ENCODE measurements at regions not wholly inside any gene's neighbourhood (a gene's known extent, or its start where the extent isn't known, plus 50 kb on each side); places are given as distances from the start of the nearest gene placed in this dataset.

DNA sequence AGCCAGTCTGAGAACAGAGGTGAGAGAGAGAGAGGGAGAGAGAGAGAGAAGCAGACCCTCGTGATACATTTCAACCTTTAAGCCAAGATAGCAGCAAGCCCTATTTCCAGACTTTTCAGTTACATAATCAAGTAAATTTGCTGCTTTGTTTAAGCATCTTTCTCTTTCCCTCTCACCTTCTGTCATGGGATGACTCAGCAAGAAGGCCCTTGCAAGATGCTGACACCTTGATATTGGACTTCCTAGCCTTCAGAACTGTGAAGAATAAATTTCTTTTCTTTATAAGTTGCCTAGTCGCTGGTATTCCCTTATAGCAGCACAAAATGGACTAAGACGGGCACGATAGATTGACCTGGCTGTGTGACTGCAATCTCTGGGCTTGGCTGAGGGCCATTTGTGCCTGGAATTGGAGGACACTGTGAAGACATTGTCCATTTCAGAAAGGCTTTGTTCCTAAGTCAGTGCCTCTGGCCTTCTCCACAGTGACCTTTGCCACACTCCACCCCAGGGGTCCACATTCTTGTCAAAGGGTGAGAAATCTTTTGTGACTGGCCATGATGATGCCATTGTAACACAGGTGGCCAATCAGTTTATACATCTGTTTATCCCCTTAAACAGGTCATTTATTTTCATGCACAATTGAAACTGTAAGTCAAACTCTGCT is 51.3 kb upstream of the ITSN2 start:
- H3K9me3 Mint-ChIP-seq: no peaks in the 10 kb centered on the region
- H3K4me3 Mint-ChIP-seq: no peak overlapping the region
- H3K4me1 Mint-ChIP-seq (ENCODE audit: low read depth): no peaks in the 10 kb centered on the region
- peaks cover 17% of the 10 kb centered on the region for H3K27me3 Mint-ChIP-seq (ENCODE audit: low read depth)
- no peaks in the 10 kb centered on the region for H3K36me3 Mint-ChIP-seq (ENCODE audit: insufficient read depth)
- ATAC-seq: no peak
- no peak for DNase-seq

GRCh38 chr2:24410976-24411375 is 50.6 kb upstream of the ITSN2 start:
- Mint-ChIP-seq H3K4me3 (no peak overlapping the region), H3K27me3 (ENCODE audit: low read depth) (peaks cover 17% of the 10 kb centered on the region), H3K9me3 (no peaks in the 10 kb centered on the region), H3K36me3 (ENCODE audit: insufficient read depth) (no peaks in the 10 kb centered on the region), H3K4me1 (ENCODE audit: low read depth) (no peaks in the 10 kb centered on the region)
- DNase-seq (no peak), ATAC-seq (no peak)

DNA sequence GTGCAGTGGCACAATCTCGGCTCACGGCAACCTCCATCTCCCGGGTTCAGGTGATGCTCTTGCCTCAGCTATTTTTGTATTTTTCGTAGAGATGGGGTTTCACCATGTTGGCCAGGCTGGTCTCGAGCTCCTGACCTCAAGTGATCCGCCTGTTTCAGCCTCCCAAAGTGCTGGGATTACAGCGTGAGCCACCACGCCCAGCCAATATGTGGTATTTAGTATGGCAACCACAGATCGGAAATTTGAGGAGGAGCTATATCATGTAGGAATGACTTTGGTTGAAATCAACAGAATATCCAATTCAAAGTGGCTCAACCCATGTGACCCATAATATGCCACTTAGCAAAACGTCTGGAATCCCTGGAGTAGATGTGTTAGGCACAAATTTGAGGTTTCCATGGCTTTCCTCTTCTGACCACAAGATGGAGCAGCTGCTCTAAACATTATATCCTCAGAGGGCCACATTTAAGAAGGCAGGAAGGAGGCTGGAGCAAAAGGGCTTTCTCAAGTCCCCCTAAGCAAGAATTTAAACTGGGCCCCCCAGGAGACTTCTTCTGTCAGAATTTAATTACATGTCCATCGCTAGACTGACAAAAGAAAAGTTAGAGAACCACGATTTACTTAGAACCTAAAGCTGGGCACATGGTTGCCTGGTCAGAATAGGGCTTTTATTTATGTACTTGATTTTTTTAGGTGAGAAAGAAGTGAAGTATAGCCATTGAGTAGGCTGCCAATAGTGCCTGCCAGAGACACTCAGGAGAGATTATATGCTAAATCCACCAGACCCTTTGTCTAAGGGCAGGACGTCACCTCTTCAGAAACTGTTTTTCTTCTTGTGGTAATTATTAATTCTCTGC is 49.6 kb upstream of the ITSN2 start:
- Mint-ChIP-seq H3K4me3 (no peak overlapping the region), H3K36me3 (ENCODE audit: insufficient read depth) (no peaks in the 10 kb centered on the region), H3K4me1 (ENCODE audit: low read depth) (no peaks in the 10 kb centered on the region), H3K9me3 (no peaks in the 10 kb centered on the region), H3K27me3 (ENCODE audit: low read depth) (peaks cover 17% of the 10 kb centered on the region)
- ATAC-seq (peak; percentile 57 to 80), DNase-seq (peak; percentile 15)

Measured in activated T-cell treated with anti-CD3 and anti-CD28 coated beads, Interleukin-2, amount 50 U/mL, for 4 hours (primary cell).